ENCODE measurements at regions not wholly inside any gene's neighbourhood (a gene's known extent, or its start where the extent isn't known, plus 50 kb on each side); places are given as distances from the start of the nearest gene placed in this dataset.
A peak's percentile ranks its signal among the peaks of the same experiment; 100 is the strongest.

DNA sequence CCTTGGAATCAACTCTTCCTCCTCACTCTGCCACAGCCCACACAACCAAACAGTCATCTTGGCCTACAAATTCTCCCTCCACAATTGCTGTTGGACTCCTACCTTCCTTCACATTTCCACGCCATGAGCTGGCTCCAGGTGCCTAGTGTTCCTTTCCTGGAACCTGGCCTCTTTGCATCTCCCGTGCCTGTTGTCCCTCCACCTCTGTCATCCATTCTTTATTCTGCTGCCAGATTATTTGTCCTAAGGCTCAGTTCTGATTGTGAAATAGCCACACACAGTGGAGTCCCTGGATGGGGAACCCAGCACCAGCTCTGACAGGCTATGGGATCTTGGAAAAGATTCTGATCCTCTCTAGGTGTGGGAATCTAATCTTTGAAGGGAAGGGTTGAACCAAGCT, 109.1 kb upstream of the ANKH start:
- DNase-seq (no peak), ATAC-seq (no peak)
- peaks cover 16% of the 10 kb centered on the region for H3K4me1 Mint-ChIP-seq
- no peaks in the 10 kb centered on the region for H3K27me3 Mint-ChIP-seq
- no peak overlapping the region for H3K4me3 Mint-ChIP-seq
- peaks cover 9 to 10% of the 10 kb centered on the region in 2 donors for H3K9me3 Mint-ChIP-seq
- no peak overlapping the region for H3K27ac Mint-ChIP-seq

DNA sequence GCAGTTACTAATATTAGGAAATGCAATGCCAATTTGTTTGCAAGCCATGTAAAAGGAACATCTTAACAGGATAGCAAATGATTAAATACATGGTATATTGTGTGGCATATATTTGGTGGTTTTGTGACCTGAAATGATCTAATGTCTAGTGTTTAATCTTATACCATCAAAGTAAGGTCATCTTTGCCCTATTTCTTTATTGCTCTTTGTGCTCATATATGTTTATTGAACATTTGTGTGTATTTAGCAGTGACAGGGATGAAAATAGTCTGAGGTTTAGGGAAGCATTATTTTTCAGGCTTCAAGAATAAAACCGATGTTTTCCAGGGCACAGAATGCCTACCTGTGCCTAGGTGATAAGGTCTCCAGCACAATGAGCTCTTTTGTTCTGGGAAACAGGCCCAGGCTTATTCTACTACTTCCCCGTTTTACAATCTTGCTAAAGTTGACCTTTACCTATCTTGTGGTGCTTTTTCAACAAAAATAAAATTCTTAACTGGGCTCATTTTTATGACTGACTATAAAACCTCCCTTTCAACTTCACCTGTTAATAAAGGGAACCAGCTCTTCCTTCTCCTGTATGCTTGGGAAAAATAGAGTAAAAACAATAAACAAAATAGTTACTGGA, 105.6 kb upstream of the ANKH start:
- ATAC-seq (no peak), DNase-seq (no peak)
- Mint-ChIP-seq H3K4me3 (no peak overlapping the region), H3K9me3 (peaks cover 9 to 10% of the 10 kb centered on the region in 2 donors), H3K4me1 (no peaks in the 10 kb centered on the region), H3K27ac (no peak overlapping the region), H3K27me3 (no peaks in the 10 kb centered on the region)

DNA sequence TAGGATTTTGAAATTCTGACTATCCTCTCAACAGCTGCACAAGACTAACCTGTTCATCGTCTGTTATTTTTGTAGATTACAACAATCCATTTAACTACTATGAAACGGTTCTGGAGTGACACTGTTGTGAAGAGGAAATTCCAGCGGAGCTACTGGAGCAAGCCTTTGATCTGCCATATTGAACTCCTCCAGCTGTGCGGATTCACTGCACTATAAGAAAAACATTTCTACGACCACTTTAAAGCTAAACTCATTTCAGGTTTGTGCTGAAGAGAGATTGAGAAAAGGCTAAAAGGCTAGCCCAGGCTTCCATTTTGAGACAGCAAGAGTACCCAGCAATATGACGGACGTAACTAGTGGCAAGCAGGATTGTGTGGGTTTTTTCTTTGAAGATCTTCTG, 104.9 kb upstream of the ANKH start:
- H3K4me1 Mint-ChIP-seq, result no peaks in the 10 kb centered on the region
- DNase-seq (no peak), ATAC-seq (no peak)
- H3K9me3 Mint-ChIP-seq, result peaks cover 6% of the 10 kb centered on the region in 2 donors
- H3K27me3 Mint-ChIP-seq, result no peaks in the 10 kb centered on the region
- no peak overlapping the region for H3K27ac Mint-ChIP-seq
- no peak overlapping the region for H3K4me3 Mint-ChIP-seq

DNA sequence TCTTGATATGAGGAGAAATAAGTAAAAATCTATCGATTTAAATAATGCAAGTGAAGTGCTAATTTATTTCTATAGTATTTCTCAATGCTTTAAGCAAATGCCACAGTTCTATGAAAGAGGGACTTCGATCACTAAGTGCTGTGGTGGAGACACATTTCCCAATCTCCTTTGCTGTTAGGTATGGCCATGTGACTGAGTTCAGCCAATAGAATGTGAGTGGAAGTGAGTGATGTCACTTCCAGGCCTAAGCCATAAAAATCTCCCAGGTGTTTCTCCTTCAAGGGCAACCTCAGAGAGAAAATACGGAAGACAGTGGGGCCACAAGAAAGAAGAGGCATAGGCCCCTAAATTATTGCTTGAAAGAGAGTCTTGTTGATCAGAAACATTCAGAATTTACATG, 100.3 kb upstream of the ANKH start:
- no peaks in the 10 kb centered on the region for H3K4me1 Mint-ChIP-seq
- no peaks in the 10 kb centered on the region for H3K9me3 Mint-ChIP-seq
- H3K27me3 Mint-ChIP-seq, result no peaks in the 10 kb centered on the region
- H3K4me3 Mint-ChIP-seq, result no peak overlapping the region
- H3K27ac Mint-ChIP-seq, result no peak overlapping the region
- DNase-seq (no peak), ATAC-seq (no peak)

DNA sequence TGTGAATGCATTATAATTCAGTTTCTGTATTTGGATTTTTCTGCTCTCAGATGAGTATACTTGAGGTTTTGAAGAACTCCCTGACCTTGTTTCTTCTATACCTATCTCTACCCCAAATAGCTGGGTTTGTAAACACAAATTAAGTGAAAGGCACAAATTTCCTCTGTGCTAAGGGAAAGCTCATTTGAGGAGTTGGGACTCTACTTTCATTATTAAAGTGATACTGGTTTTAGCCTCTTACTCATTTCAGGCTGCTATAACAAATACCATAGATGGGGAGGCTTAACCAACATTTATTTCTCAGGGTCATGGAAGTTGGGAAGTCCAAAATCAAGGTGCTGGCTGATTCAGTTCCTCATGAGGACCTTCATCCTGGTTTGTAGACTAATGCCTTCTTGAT, 97.2 kb upstream of the ANKH start:
- peak overlapping the region in 1 of 2 donors; percentile 61 for H3K27ac Mint-ChIP-seq
- no peaks in the 10 kb centered on the region for H3K27me3 Mint-ChIP-seq
- no peaks in the 10 kb centered on the region for H3K9me3 Mint-ChIP-seq
- ATAC-seq, result no peak
- no peak for DNase-seq
- no peaks in the 10 kb centered on the region for H3K4me1 Mint-ChIP-seq
- no peak overlapping the region for H3K4me3 Mint-ChIP-seq

DNA sequence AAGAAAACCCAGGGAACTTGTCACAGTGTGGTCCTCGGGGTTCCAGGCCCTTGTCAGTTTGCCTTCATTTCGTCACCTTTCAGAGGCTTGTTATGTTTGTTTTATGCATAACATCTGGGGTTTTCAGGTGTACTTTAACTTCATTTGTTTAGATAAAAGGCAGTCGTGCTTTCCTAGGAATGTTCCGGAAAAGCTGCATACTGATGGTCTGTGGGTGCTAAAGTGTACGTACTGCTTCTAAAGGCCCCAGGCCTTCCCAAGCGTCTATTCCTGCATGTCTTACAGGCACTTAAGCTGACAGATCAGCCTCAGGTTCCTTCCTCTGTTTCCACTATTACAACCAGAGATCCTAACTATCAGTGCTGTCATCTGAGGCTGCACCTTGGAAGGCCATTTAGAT, 95.6 kb upstream of the ANKH start:
- Mint-ChIP-seq H3K27ac (no peak overlapping the region), H3K27me3 (no peaks in the 10 kb centered on the region)

DNA sequence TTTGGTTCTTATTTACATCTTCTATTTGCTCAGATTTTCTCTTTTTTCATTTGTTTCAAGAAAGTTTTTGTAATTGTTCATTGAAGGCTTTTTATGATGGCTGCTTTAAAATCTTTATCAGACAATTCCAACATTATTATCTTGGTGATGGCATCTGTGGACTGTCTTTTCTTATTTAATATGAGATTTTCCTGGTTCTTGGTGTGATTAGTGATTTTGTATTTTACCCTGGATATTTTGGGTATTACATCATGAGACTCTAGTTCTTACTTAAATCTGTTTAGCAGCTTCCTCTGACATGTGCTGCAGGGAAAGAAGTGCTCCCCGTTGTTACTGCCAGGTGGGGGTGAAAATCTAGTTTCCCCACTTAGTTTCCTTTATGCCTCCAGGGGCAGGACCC, 94.2 kb upstream of the ANKH start:
- H3K27me3 Mint-ChIP-seq, result no peaks in the 10 kb centered on the region
- H3K4me3 Mint-ChIP-seq, result no peak overlapping the region
- no peak overlapping the region for H3K27ac Mint-ChIP-seq
- H3K4me1 Mint-ChIP-seq, result no peaks in the 10 kb centered on the region
- no peak for DNase-seq
- no peak for ATAC-seq
- no peaks in the 10 kb centered on the region for H3K9me3 Mint-ChIP-seq

More for the DNA sequence above, 95.6 kb upstream of the ANKH start:
- H3K4me1 Mint-ChIP-seq, result no peaks in the 10 kb centered on the region
- no peak overlapping the region for H3K4me3 Mint-ChIP-seq
- H3K9me3 Mint-ChIP-seq, result no peaks in the 10 kb centered on the region
- DNase-seq (no peak), ATAC-seq (no peak)

DNA sequence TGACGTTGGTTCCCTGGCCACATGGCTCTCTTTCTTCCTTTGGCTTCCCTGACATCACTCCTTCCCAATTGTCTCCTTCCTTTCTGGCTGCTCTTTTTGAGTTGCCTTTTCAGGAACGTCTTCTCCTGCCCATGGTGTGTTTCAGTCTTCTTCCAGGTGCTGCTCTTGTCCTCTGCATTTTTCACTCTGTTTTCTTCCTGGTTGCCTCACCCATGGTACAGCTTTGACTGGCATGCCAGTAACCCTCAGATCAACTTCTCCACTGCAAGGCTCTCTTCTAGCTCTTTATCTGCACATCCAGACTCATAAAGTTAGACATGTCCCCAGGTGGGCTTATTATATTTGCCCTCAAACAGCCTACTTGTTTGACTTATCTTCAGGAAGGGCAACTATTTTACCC, 91.0 kb upstream of the ANKH start:
- no peak overlapping the region for H3K4me3 Mint-ChIP-seq
- H3K27ac Mint-ChIP-seq, result no peak overlapping the region
- DNase-seq, result no peak
- ATAC-seq, result no peak
- peaks cover 2% of the 10 kb centered on the region for H3K4me1 Mint-ChIP-seq
- H3K27me3 Mint-ChIP-seq, result no peaks in the 10 kb centered on the region
- no peaks in the 10 kb centered on the region for H3K9me3 Mint-ChIP-seq

DNA sequence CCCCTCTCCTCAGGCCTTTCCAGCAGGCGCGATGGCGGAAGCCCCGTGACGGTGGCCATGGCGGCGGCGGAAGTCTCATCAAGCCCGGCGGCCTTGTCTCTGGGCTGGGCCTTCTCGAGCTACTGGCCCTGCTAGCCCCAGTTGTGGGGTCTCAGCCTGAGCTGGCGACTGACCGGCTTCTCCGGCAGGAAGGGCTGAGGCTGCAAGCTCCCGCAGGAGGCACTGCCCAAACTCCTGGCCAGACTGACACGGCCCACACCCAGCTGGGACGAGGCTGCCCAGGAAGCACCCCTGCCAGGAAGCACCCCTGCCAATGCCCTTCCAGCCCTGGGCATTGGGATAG, 88.5 kb upstream of the ANKH start:
- Mint-ChIP-seq H3K27me3 (no peaks in the 10 kb centered on the region), H3K9me3 (no peaks in the 10 kb centered on the region), H3K4me3 (no peak overlapping the region)

DNA sequence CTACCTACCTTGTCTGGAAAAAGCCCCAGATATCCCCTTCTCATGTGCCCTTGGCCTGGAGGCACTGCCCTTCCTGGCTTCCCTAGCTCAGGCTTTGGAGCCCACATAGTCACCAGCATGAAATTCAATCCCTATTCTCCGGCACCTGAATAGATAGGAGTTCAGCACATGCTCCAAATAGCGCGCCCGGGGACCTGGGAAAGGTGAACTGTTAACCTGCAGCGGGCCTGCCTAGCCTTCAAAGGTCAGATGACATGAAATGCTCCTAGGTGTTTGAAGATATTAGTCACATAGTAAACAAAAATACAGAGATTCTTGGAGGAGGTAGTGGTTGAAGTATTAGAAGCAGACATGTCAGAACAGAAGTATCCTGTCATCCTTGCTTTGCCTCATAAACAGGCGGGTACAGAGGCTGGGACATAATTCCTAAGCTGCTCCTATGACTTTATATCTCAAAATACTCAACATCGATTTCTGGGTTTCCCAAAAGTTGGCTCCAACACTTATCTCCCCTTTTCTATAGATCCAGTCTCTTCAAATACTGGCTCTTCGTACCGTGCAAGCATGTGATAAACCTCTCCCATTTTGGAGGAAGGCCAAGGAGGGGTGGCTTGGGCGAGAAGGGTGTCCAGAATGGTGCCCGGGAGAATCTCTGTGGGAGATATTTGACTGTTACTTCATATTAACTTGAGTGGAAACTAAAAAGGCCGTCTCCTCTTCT, 88.0 kb upstream of the ANKH start:
- DNase-seq (no peak), ATAC-seq (no peak)
- Mint-ChIP-seq H3K9me3 (no peaks in the 10 kb centered on the region), H3K27ac (no peak overlapping the region), H3K27me3 (no peaks in the 10 kb centered on the region), H3K4me3 (no peak overlapping the region), H3K4me1 (peaks cover 10% of the 10 kb centered on the region)

More for the DNA sequence above, 88.5 kb upstream of the ANKH start:
- no peak for ATAC-seq
- no peak for DNase-seq
- Mint-ChIP-seq H3K27ac (no peak overlapping the region), H3K4me1 (peaks cover 10% of the 10 kb centered on the region)

DNA sequence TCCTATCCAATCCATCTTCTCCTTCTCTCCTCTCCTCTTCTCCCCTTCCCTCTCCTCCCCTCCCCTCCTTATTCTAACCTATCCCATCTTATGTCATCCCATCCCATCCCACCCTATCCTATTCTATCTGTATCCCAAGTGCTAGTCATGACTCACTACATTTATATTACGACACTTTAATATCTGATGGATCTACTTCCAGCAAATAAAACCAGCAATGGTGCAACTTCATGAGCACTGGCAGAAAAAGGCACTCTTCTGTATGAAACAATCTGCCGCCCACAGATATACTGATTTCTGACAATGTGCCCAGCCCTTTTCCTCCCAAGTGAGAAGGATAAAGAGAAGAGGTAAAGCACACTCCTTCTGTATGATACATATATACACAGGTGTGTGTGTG, 86.6 kb upstream of the ANKH start:
- no peak overlapping the region for H3K27ac Mint-ChIP-seq
- no peak for DNase-seq
- ATAC-seq, result no peak

DNA sequence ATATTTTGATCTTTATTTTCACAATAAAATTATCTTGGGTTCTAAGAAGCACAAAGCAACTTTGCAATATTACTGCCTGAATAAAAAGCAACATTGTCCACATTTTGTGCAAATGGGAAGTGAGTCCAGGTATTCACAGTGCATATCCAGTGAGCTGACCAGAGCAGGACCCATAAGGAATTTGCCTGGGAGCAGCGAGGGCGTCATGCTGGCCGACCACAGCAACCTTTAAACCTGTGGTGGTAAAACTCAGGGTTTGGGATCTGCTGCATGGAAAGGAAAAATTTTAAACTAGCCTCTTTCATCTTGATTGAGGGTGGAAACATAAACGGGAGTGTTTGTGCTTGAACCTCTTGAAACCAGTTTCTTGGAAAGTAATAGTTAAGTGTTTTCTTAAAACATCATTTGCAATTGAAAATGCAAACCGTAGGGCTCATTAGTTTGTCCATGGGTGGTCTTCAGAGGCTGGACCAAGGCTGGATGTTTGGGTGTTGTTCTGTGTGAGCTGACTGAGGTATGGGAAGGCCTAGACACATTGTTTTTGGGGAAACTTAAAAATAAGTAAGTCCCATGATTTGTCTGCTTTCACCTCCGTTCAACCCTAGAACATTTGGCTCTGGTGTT, 85.0 kb upstream of the ANKH start:
- no peak overlapping the region for H3K27ac Mint-ChIP-seq
- DNase-seq, result no peak
- no peak overlapping the region for H3K4me3 Mint-ChIP-seq
- H3K9me3 Mint-ChIP-seq, result no peaks in the 10 kb centered on the region
- H3K4me1 Mint-ChIP-seq, result peaks cover 10% of the 10 kb centered on the region
- H3K27me3 Mint-ChIP-seq, result peaks cover 9% of the 10 kb centered on the region
- no peak for ATAC-seq

More for the DNA sequence above, 86.6 kb upstream of the ANKH start:
- Mint-ChIP-seq H3K27me3 (peaks cover 9% of the 10 kb centered on the region), H3K9me3 (no peaks in the 10 kb centered on the region), H3K4me1 (peaks cover 10% of the 10 kb centered on the region), H3K4me3 (no peak overlapping the region)

DNA sequence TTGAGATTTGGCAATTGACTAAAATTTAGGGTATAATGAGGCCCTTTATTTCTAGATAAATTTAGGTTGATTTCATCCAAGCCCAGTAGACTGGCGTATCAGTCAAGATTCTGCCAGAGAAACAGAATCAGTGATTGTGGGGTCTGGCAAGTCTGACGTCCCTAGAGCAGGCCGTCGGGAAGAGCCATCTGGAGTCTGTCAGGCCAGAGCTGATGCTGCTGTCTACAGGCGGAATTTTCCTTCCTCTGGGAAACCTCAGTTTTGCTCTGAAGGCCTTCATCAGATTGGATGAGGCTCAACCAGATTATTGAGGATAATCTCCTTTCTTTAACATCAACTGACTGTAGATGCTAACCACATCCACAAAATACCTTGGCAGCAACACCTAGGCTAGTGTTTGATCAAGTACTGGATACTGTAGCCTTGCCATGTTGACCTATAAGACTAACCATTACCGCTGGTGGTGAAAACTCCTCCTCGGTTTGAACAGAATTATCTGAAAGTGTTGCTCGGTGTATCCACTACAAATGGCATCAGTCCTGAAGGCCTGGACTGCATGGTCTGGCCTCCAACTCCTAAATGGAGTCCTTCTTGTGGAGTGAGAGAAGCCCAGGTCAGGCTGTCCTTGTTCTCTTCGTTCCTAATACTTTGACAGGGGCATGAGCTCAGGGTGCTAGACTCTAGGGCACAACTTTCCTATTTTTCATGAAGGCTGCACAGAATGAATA, 83.2 kb upstream of the ANKH start:
- H3K4me3 Mint-ChIP-seq, result no peak overlapping the region
- no peaks in the 10 kb centered on the region for H3K9me3 Mint-ChIP-seq
- H3K27me3 Mint-ChIP-seq, result peaks cover 9% of the 10 kb centered on the region
- peaks cover 10% of the 10 kb centered on the region for H3K4me1 Mint-ChIP-seq
- no peak for ATAC-seq
- DNase-seq, result no peak
- H3K27ac Mint-ChIP-seq, result no peak overlapping the region

DNA sequence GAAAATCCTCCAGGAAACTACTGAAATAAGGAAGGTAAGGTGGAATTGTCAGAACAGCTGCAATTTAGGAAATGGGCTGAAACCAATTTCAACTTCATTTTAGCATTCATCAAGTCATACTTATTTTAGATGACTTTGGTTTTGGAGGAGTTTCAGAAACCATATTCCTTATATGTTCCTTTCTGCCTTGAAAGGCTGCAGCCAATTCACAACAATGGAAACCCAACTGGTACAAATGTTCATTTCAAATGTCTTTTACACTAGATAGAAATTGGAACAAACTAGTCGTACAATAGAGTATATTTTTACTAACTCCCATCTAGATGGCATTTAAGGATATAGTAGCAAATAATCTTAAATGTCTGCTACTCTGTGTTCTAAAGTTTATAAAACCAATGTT, 82.6 kb upstream of the ANKH start:
- Mint-ChIP-seq H3K9me3 (no peaks in the 10 kb centered on the region), H3K4me3 (no peak overlapping the region)

DNA sequence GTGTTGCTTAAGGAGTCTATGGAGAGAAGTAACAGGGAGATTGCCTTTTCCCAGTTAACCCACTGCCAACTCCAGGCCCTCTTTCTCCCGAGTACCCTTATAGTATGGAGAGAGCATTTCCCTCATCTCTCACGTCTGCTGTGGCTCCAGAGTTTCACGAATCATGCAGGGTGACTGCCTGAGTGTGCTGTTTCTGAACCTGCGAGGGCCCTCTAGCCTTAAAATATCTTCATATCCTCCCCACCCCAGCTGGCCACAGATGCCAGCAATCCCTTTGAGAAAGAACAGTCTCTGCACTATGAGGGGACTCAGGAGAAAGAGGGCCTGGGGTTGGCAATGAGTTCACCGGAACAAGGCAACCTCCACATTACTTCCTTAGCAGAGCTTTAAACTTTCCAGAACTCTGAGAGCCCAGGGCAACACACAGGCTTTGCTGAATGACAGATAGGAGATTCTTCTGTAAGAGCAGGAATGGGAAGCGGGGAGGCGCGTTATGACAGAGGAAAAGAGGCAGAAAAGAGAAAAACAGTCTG, 81.6 kb upstream of the ANKH start:
- no peak for DNase-seq
- Mint-ChIP-seq H3K4me1 (peaks cover 10% of the 10 kb centered on the region), H3K27ac (no peak overlapping the region), H3K4me3 (no peak overlapping the region), H3K27me3 (peaks cover 9% of the 10 kb centered on the region), H3K9me3 (no peaks in the 10 kb centered on the region)
- ATAC-seq, result no peak

More for the DNA sequence above, 82.6 kb upstream of the ANKH start:
- peaks cover 9% of the 10 kb centered on the region for H3K27me3 Mint-ChIP-seq
- H3K27ac Mint-ChIP-seq, result no peak overlapping the region
- peaks cover 10% of the 10 kb centered on the region for H3K4me1 Mint-ChIP-seq
- no peak for DNase-seq
- no peak for ATAC-seq

DNA sequence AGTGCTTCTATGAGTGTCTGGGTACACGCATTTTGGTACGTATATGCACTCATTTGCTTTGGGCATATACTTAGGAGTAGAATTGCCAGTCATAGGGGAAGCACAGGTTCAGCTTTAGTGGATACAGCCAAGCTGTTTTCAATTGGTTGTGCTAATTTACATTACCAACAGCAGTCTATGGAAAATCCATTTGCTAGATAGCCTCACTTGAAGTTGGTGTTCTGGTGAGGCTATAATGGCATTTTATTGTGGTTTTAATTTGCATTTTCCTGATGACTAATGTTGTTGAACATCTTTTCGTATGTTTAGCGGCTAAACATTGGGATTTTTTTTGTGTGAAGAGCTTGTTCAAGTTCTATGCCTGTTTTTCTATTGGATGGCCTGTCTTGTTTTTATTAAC, 76.8 kb upstream of the ANKH start:
- Mint-ChIP-seq H3K27me3 (peaks cover 17% of the 10 kb centered on the region), H3K4me1 (peaks cover 14% of the 10 kb centered on the region), H3K27ac (no peak overlapping the region), H3K9me3 (no peaks in the 10 kb centered on the region), H3K4me3 (no peak overlapping the region)
- ATAC-seq (no peak), DNase-seq (no peak)

Data from stimulated activated naive CD8-positive, alpha-beta T cell treated with anti-CD3 and anti-CD28 coated beads, Interleukin-15, amount 100 ng/mL, for 72 hours (primary cell).